Fibroblast of lung (primary cell): ENCODE measurements at regions not wholly inside any gene's neighbourhood (a gene's known extent, or its start where the extent isn't known, plus 50 kb on each side); places are given as distances from the start of the nearest gene placed in this dataset.

Experiments used
- DNase-seq, 2 donors: peaks; one replicate each; pipeline versions ENCODE4 v3.0.0 to v3.0.0-alpha.2; 2010; ENCODE audit warnings: low read depth in 2 of 2
- H2AFZ ChIP-seq: 2 replicates; pipeline ENCODE4 v1.5.1; 2012; ENCODE audit warnings: low read length, control low read depth, inconsistent platforms
- H3K27ac ChIP-seq: 2 replicates; pipeline ENCODE4 v1.5.1; 2011; ENCODE audit warnings: low read length, control low read depth; ENCODE audit not compliant: insufficient read depth
- H3K27me3 ChIP-seq: 2 replicates; pipeline ENCODE4 v1.5.1; 2011; ENCODE audit warnings: mild to moderate bottlenecking, low read length; ENCODE audit not compliant: control insufficient read depth, insufficient read depth
- H3K36me3 ChIP-seq: 2 replicates; pipeline ENCODE4 v1.5.1; 2011; ENCODE audit warnings: low read length; ENCODE audit not compliant: control insufficient read depth, insufficient read depth
- H3K4me1 ChIP-seq: 2 replicates; pipeline ENCODE4 v1.5.1; 2011; ENCODE audit warnings: low read length; ENCODE audit not compliant: control insufficient read depth, insufficient read depth; ENCODE audit errors: extremely low read depth
- H3K4me2 ChIP-seq: 2 replicates; pipeline ENCODE4 v1.5.1; 2011; ENCODE audit warnings: low read length, control low read depth; ENCODE audit not compliant: insufficient read depth; ENCODE audit errors: extremely low read depth
- H3K4me3 ChIP-seq, 4 experiments: fragments of 200-600 bp in 1 of 4; sonication (generic) in 1 of 4; replicated peaks in 1 of 4; 2 replicates each; pipeline ENCODE4 v1.5.1; 2011 to 2016; ENCODE audit warnings: low read length in 4 of 4, low read depth in 3 of 4, mild to moderate bottlenecking in 3 of 4, control low read depth in 2 of 4, inconsistent platforms in 1 of 4, mixed read lengths in 1 of 4; ENCODE audit not compliant: insufficient read depth in 1 of 4; ENCODE audit errors: control extremely low read depth in 1 of 4
- H3K79me2 ChIP-seq: 2 replicates; pipeline ENCODE4 v1.5.1; 2012; ENCODE audit warnings: mild to moderate bottlenecking, low read length, inconsistent platforms; ENCODE audit not compliant: control insufficient read depth, insufficient read depth
- H3K9ac ChIP-seq: 2 replicates; pipeline ENCODE4 v1.5.1; 2011; ENCODE audit warnings: mild to moderate bottlenecking, low read length, control low read depth; ENCODE audit not compliant: insufficient read depth
- H3K9me3 ChIP-seq: 2 replicates; pipeline ENCODE4 v1.5.1; 2012; ENCODE audit warnings: low read depth, low read length; ENCODE audit not compliant: control insufficient read depth, insufficient read depth
- H4K20me1 ChIP-seq: 2 replicates; pipeline ENCODE4 v1.5.1; 2011; ENCODE audit warnings: low read length; ENCODE audit not compliant: control insufficient read depth, insufficient read depth; ENCODE audit errors: extremely low read depth
- CTCF ChIP-seq, 2 donors: IDR thresholded peaks in 1 of 2; conservative IDR thresholded peaks in 1 of 2; 1 replicate in 1 of 2; 2 replicates in 1 of 2; pipeline ENCODE4 v1.5.1; 2011 to 2012; ENCODE audit warnings: low read length in 2 of 2, control low read depth in 1 of 2, inconsistent platforms in 1 of 2, low read depth in 1 of 2, mild to moderate bottlenecking in 1 of 2
- EZH2 ChIP-seq: IDR thresholded peaks from 2 replicates; pipeline ENCODE4 v1.5.1; 2012; ENCODE audit warnings: low read length, control low read depth, mild to moderate bottlenecking; ENCODE audit errors: missing control alignments

GRCh38 chr17:70484496-70484895 lies 315.2 kb downstream of the KCNJ2 start:
- Histone ChIP-seq H3K9ac (no peak overlapping the region), H3K27me3 (no peaks in the 10 kb centered on the region), H4K20me1 (no peaks in the 10 kb centered on the region), H3K4me2 (no peak overlapping the region), H3K4me3 (no peak overlapping the region), H3K4me1 (no peaks in the 10 kb centered on the region), H3K9me3 (no peaks in the 10 kb centered on the region), H3K79me2 (no peaks in the 10 kb centered on the region), H3K36me3 (no peaks in the 10 kb centered on the region), H3K27ac (no peak overlapping the region), H2AFZ (no peak overlapping the region)
- TF ChIP-seq CTCF (conservative IDR thresholded peaks at IDR 0.05 in 1 of 2, IDR thresholded peaks at IDR 0.05 in 1 of 2; ENCODE audit: low read depth in 1 of 2, low read length in 2 of 2) (no peak), EZH2 (no peak)
- DNase-seq = no peak

DNA sequence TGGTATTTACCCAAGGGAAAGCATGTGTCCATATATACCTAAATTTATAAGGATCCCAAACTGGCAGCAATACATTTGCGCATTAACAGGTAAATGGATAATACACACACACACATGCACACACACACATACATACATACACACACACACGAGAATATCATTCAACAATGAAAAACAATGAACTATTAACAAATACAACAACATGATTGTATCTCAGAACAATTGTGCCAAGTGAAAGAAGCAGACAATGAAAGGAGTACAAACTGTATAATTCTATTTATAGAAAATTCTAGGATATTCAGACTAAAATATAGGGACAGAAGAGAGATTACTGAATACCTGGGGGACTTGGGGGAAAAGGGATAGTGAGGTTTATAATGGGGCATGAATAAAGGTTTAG lies 323.0 kb downstream of the KCNJ2 start:
- H3K4me3 ChIP-seq = no peak overlapping the region
- H2AFZ ChIP-seq = no peak overlapping the region
- no peak overlapping the region for H3K27ac ChIP-seq
- no peaks in the 10 kb centered on the region for H3K36me3 ChIP-seq
- no peaks in the 10 kb centered on the region for H3K27me3 ChIP-seq
- H3K79me2 ChIP-seq = no peaks in the 10 kb centered on the region
- no peaks in the 10 kb centered on the region for H4K20me1 ChIP-seq
- no peak overlapping the region for H3K9ac ChIP-seq
- DNase-seq = no peak
- TF ChIP-seq EZH2 = no peak
- no peak for TF ChIP-seq CTCF (conservative IDR thresholded peaks at IDR 0.05 in 1 of 2, IDR thresholded peaks at IDR 0.05 in 1 of 2; ENCODE audit: low read depth in 1 of 2, low read length in 2 of 2)
- no peaks in the 10 kb centered on the region for H3K4me1 ChIP-seq
- no peak overlapping the region for H3K4me2 ChIP-seq
- no peaks in the 10 kb centered on the region for H3K9me3 ChIP-seq

DNA sequence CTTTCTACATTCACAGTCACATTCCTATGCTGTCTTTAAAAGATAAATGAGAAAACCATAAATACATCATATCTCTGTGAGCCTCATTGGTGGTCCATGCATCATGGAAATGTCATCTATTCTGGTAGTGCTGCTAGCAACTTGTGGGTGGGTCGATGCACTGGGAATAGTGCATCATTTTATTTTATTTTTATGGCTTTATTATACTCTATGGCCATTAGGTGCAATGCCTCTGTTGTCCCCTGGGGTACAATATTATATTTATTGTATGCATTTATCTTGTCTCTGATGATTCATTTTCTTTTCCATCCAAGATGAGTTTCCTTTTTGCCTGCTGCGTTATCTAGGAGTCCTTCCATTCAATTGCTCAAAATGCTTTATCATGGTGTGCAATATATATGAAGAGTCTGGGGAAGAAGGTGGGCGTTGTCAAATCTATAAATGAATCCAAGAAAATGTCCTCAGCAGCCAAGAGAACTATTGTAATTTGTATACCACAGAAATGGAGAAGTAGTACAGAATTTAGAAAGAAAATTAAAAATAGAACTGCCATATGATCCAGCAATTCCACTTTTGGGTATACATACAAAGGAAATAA lies 324.0 kb downstream of the KCNJ2 start:
- no peak for DNase-seq
- H2AFZ ChIP-seq = no peak overlapping the region
- H3K9ac ChIP-seq = no peak overlapping the region
- H3K27ac ChIP-seq = no peak overlapping the region
- no peaks in the 10 kb centered on the region for H3K9me3 ChIP-seq
- no peak for TF ChIP-seq CTCF (conservative IDR thresholded peaks at IDR 0.05 in 1 of 2, IDR thresholded peaks at IDR 0.05 in 1 of 2; ENCODE audit: low read depth in 1 of 2, low read length in 2 of 2)
- no peak for TF ChIP-seq EZH2
- no peaks in the 10 kb centered on the region for H3K79me2 ChIP-seq
- H3K4me2 ChIP-seq = no peak overlapping the region
- no peaks in the 10 kb centered on the region for H3K36me3 ChIP-seq
- no peak overlapping the region for H3K4me3 ChIP-seq
- no peaks in the 10 kb centered on the region for H4K20me1 ChIP-seq
- H3K27me3 ChIP-seq = no peaks in the 10 kb centered on the region
- no peaks in the 10 kb centered on the region for H3K4me1 ChIP-seq
